A549 (cell line): ENCODE measurements at regions not wholly inside any gene's neighbourhood (a gene's known extent, or its start where the extent isn't known, plus 50 kb on each side); places are given as distances from the start of the nearest gene placed in this dataset.
A peak's percentile ranks its signal among the peaks of the same experiment; 100 is the strongest.

ENCODE experiments used
- ATAC-seq, 2 experiments: fragments of 200-7000 bp in 1 of 2; fragments of >200 bp in 1 of 2; cut with Nextera tagmentation in 1 of 2; cut with Tn5 transposase in 1 of 2; 3 replicates each; pipeline versions ENCODE4 v1.8.0 to v1.9.1; 2018 to 2020; ENCODE audit warnings: mild to moderate bottlenecking in 1 of 2, moderate library complexity in 1 of 2
- CTCF ChIA-PET: fragments of 300-600 bp; sonication (Branson Sonifier 250); formaldehyde crosslinking; extraction: SDS; loops from one replicate; lab custom pipeline; 2021; ENCODE audit warnings: antibody characterized with exemption, inconsistent platforms; lab: Yijun Ruan, JAX
- POLR2A ChIA-PET: fragments of 350-600 bp; formaldehyde crosslinking; extraction: SDS; loops from one replicate; lab custom pipeline; 2021; ENCODE audit warnings: antibody characterized with exemption, inconsistent platforms; lab: Yijun Ruan, JAX
- DNase-seq, 2 experiments: peaks; one replicate each; pipeline versions ENCODE4 v3.0.0 to v3.0.0-alpha.2; 2011 to 2016; ENCODE audit warnings: low read depth in 1 of 2, low spot score in 1 of 2
- FAIRE-seq: peaks from 2 replicates; lab custom pipeline; 2011; peaks lifted over from hg19 to GRCh38; lab: Jason Lieb, UNC
- H3K27ac ChIP-seq, 2 experiments: fragments of >200 bp; sonication (Bioruptor Twin); formaldehyde crosslinking; 3 replicates each; pipeline ENCODE4 v1.5.1; 2016 to 2017
- H3K4me1 ChIP-seq: fragments of >200 bp; sonication (Bioruptor Twin); formaldehyde crosslinking; 3 replicates; pipeline ENCODE4 v1.6.1; 2016
- H3K4me2 ChIP-seq: fragments of >200 bp; sonication (Bioruptor Twin); formaldehyde crosslinking; 3 replicates; pipeline ENCODE4 v1.6.1; 2016
- H3K4me3 ChIP-seq: fragments of >200 bp; sonication (Bioruptor Twin); formaldehyde crosslinking; 3 replicates; pipeline ENCODE4 v1.5.1; 2016
- H3K9me3 ChIP-seq: fragments of >200 bp; sonication (Bioruptor Twin); formaldehyde crosslinking; 3 replicates; pipeline ENCODE4 v1.6.1; 2016
- BHLHE40 ChIP-seq: IDR thresholded peaks from 2 replicates; pipeline ENCODE4 v1.6.1; 2012; ENCODE audit warnings: low read depth, low read length, inconsistent platforms
- CHD2 ChIP-seq: fragments of 150-350 bp; IDR thresholded peaks from 2 replicates; pipeline ENCODE4 v1.6.1; 2014; ENCODE audit warnings: low read length; ENCODE audit not compliant: partially characterized antibody
- CHD4 ChIP-seq: fragments of 200-600 bp; sonication (generic); IDR thresholded peaks from 2 replicates; pipeline ENCODE4 v1.6.1; 2016; ENCODE audit warnings: antibody characterized with exemption, mild to moderate bottlenecking, borderline replicate concordance
- EHMT2 ChIP-seq: fragments of 200-600 bp; sonication (generic); IDR thresholded peaks from 2 replicates; pipeline ENCODE4 v1.6.1; 2016; ENCODE audit warnings: antibody characterized with exemption, low read depth, mild to moderate bottlenecking, moderate library complexity
- EP300 ChIP-seq, 2 experiments: fragments of >200 bp; sonication (Bioruptor Twin); formaldehyde crosslinking; IDR thresholded peaks; 2 replicates in 1 of 2; 3 replicates in 1 of 2; pipeline ENCODE4 v1.6.1; 2016 to 2017
- FOSB ChIP-seq: fragments of 250-450 bp; sonication (Bioruptor Pico); IDR thresholded peaks from 2 replicates; pipeline ENCODE4 v1.5.0; 2020; ENCODE audit warnings: mild to moderate bottlenecking, moderate library complexity
- HDAC2 ChIP-seq: fragments of 200-600 bp; sonication (generic); IDR thresholded peaks from 2 replicates; pipeline ENCODE4 v1.6.1; 2016
- HOXB13 ChIP-seq: fragments of 250-450 bp; sonication (Bioruptor Pico); IDR thresholded peaks from 2 replicates; pipeline ENCODE4 v1.5.0; 2020; ENCODE audit warnings: low read depth, mild to moderate bottlenecking, moderate library complexity
- KDM1A ChIP-seq: fragments of 200-600 bp; sonication (generic); IDR thresholded peaks from 2 replicates; pipeline ENCODE4 v1.6.1; 2016; ENCODE audit warnings: low read depth, mild to moderate bottlenecking
- MAZ ChIP-seq: fragments of 150-350 bp; IDR thresholded peaks from 2 replicates; pipeline ENCODE4 v1.6.1; 2014; ENCODE audit warnings: antibody characterized with exemption, low read depth, low read length, borderline replicate concordance
- MYC ChIP-seq: IDR thresholded peaks from 2 replicates; pipeline ENCODE4 v1.6.1; 2012; ENCODE audit warnings: mild to moderate bottlenecking, inconsistent platforms, low read length, improper control_type of control experiment, borderline replicate concordance
- NFE2L2 ChIP-seq: fragments of 150-350 bp; conservative IDR thresholded peaks from 2 replicates; pipeline ENCODE4 v1.6.1; 2014; ENCODE audit warnings: low read length
- PHF8 ChIP-seq: fragments of 200-600 bp; sonication (generic); IDR thresholded peaks from 2 replicates; pipeline ENCODE4 v1.6.1; 2016; ENCODE audit warnings: low read depth, mild to moderate bottlenecking, antibody characterized with exemption, moderate library complexity, borderline replicate concordance
- RAD21 ChIP-seq, 2 experiments: fragments of >200 bp in 1 of 2; sonication (Bioruptor Twin) in 1 of 2; formaldehyde crosslinking in 1 of 2; IDR thresholded peaks in 1 of 2; conservative IDR thresholded peaks in 1 of 2; 2 replicates in 1 of 2; 3 replicates in 1 of 2; pipeline ENCODE4 v1.6.1; 2012 to 2018; ENCODE audit warnings: inconsistent platforms in 1 of 2
- RFX5 ChIP-seq: fragments of 450-650 bp; IDR thresholded peaks from 2 replicates; pipeline ENCODE4 v1.7.1; 2014; ENCODE audit warnings: antibody characterized with exemption, mild to moderate bottlenecking, moderate library complexity
- RNF2 ChIP-seq: fragments of 200-600 bp; sonication (generic); IDR thresholded peaks from 2 replicates; pipeline ENCODE4 v1.6.1; 2016; ENCODE audit warnings: low read depth, mild to moderate bottlenecking, antibody characterized with exemption, moderate library complexity, borderline replicate concordance
- SREBF2 ChIP-seq: fragments of 450-650 bp; IDR thresholded peaks from 2 replicates; pipeline ENCODE4 v1.6.1; 2014; ENCODE audit warnings: mild to moderate bottlenecking, moderate library complexity
- ZC3H11A ChIP-seq: fragments of 450-650 bp; IDR thresholded peaks from 2 replicates; pipeline ENCODE4 v1.6.1; 2014; ENCODE audit warnings: antibody characterized with exemption, mild to moderate bottlenecking
- WGBS: methylation state at CpG from one replicate; pipeline ENCODE4 v1.1.6; 2017; ENCODE audit errors: missing lambda C conversion rate; 5-methylcytosine and 5-hydroxymethylcytosine counted together
- TF ChIP-seq, protein P1 (sequence below): fragments of 200-600 bp; sonication (generic); IDR thresholded peaks from 2 replicates; pipeline ENCODE4 v1.6.1; 2016; ENCODE audit warnings: antibody characterized with exemption, mild to moderate bottlenecking, moderate library complexity
- TF ChIP-seq, protein P2 (sequence below): IDR thresholded peaks from 2 replicates; pipeline ENCODE4 v1.6.1; 2012; ENCODE audit warnings: low read depth, borderline replicate concordance
- TF ChIP-seq, protein P3 (sequence below): IDR thresholded peaks from 2 replicates; pipeline ENCODE4 v1.6.1; 2012
- TF ChIP-seq, protein P4 (sequence below): fragments of 150-350 bp; IDR thresholded peaks from 2 replicates; pipeline ENCODE4 v1.6.1; 2014; ENCODE audit warnings: low read depth, mild to moderate bottlenecking, low read length
- TF ChIP-seq, protein P5 (sequence below): fragments of 450-650 bp; IDR thresholded peaks from 2 replicates; pipeline ENCODE4 v1.6.1; 2014; ENCODE audit warnings: antibody characterized with exemption
- TF ChIP-seq, protein P6 (sequence below): fragments of >200 bp; sonication (Bioruptor Twin); formaldehyde crosslinking; IDR thresholded peaks from 3 replicates; pipeline ENCODE4 v1.6.1; 2016
- TF ChIP-seq, protein P7 (sequence below): fragments of >200 bp; sonication (Bioruptor Twin); formaldehyde crosslinking; IDR thresholded peaks from 2 replicates; pipeline ENCODE4 v1.6.1; 2016

DNA sequence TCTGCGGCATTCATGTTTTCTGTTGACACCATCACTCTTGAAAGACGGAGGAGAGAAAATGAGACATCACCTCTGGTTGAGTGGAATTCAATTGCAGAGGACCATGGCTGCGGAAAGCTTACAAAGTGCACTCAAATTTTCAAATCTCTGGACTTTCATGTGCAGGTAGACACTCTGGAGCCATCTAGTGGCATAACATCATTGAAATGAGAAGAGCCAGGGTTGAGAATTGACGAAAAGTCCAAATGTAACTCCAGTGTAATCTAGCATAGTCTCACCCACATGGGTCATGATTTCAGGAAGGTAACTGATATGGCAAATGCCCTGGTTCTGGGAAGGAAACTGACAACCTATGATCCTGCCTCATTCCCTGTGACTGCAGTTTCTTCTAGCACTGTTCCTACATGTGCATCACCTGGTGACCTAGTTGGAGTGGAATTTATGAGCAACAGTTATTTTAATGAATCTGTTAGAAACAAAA lies 687.8 kb downstream of the KCNA4 start (continued):
- TF ChIP-seq, protein P1, sequence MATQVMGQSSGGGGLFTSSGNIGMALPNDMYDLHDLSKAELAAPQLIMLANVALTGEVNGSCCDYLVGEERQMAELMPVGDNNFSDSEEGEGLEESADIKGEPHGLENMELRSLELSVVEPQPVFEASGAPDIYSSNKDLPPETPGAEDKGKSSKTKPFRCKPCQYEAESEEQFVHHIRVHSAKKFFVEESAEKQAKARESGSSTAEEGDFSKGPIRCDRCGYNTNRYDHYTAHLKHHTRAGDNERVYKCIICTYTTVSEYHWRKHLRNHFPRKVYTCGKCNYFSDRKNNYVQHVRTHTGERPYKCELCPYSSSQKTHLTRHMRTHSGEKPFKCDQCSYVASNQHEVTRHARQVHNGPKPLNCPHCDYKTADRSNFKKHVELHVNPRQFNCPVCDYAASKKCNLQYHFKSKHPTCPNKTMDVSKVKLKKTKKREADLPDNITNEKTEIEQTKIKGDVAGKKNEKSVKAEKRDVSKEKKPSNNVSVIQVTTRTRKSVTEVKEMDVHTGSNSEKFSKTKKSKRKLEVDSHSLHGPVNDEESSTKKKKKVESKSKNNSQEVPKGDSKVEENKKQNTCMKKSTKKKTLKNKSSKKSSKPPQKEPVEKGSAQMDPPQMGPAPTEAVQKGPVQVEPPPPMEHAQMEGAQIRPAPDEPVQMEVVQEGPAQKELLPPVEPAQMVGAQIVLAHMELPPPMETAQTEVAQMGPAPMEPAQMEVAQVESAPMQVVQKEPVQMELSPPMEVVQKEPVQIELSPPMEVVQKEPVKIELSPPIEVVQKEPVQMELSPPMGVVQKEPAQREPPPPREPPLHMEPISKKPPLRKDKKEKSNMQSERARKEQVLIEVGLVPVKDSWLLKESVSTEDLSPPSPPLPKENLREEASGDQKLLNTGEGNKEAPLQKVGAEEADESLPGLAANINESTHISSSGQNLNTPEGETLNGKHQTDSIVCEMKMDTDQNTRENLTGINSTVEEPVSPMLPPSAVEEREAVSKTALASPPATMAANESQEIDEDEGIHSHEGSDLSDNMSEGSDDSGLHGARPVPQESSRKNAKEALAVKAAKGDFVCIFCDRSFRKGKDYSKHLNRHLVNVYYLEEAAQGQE, result no peak
- TF ChIP-seq, protein P2, sequence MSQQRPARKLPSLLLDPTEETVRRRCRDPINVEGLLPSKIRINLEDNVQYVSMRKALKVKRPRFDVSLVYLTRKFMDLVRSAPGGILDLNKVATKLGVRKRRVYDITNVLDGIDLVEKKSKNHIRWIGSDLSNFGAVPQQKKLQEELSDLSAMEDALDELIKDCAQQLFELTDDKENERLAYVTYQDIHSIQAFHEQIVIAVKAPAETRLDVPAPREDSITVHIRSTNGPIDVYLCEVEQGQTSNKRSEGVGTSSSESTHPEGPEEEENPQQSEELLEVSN, result no peak
- TF ChIP-seq BHLHE40, result no peak
- TF ChIP-seq, protein P3, sequence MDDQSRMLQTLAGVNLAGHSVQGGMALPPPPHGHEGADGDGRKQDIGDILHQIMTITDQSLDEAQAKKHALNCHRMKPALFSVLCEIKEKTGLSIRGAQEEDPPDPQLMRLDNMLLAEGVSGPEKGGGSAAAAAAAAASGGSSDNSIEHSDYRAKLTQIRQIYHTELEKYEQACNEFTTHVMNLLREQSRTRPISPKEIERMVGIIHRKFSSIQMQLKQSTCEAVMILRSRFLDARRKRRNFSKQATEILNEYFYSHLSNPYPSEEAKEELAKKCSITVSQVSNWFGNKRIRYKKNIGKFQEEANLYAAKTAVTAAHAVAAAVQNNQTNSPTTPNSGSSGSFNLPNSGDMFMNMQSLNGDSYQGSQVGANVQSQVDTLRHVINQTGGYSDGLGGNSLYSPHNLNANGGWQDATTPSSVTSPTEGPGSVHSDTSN, result no peak

DNA sequence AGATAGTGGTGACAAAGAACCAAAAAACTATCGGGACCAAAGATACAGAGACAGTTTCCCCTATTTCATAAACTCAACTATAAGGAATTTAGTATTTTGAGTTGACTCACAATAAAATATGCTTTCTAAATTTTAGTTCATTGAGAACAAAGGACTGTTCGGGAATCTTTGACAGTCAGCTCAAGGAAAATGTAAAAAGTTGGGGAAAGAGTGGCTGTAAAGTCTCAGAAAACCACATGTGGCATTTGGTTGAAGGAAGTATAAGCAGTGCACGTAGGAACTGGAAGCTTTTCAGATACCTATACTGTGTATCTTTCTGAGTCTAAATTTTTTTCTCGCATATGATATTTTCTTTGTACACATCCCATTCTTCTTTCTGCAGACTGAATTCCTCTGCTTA lies 688.9 kb downstream of the KCNA4 start:
- WGBS, result 94% methylated on average over 4 of the region's 4 CpGs
- CTCF ChIA-PET, result interaction anchor here (1.0 to 3.5 kb wide), 16 partner anchors 8 to 1632 kb away, joined by 3 to 22 read pairs (median 8); partner anchors contain the start of gene BDNF
- Histone ChIP-seq H3K4me2 (no peak overlapping the region), H3K27ac (peak overlapping the region; percentile 52 to 83), H3K9me3 (peaks cover 8% of the 10 kb centered on the region; the same call in 2 of the 3 replicates), H3K4me3 (no peak overlapping the region), H3K4me1 (peaks cover 14% of the 10 kb centered on the region)
- TF ChIP-seq RFX5 (no peak), MYC (no peak), HDAC2 (no peak), RNF2 (no peak), SREBF2 (no peak)
- TF ChIP-seq, protein P4, sequence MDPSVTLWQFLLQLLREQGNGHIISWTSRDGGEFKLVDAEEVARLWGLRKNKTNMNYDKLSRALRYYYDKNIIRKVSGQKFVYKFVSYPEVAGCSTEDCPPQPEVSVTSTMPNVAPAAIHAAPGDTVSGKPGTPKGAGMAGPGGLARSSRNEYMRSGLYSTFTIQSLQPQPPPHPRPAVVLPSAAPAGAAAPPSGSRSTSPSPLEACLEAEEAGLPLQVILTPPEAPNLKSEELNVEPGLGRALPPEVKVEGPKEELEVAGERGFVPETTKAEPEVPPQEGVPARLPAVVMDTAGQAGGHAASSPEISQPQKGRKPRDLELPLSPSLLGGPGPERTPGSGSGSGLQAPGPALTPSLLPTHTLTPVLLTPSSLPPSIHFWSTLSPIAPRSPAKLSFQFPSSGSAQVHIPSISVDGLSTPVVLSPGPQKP, result no peak
- TF ChIP-seq, protein P5, sequence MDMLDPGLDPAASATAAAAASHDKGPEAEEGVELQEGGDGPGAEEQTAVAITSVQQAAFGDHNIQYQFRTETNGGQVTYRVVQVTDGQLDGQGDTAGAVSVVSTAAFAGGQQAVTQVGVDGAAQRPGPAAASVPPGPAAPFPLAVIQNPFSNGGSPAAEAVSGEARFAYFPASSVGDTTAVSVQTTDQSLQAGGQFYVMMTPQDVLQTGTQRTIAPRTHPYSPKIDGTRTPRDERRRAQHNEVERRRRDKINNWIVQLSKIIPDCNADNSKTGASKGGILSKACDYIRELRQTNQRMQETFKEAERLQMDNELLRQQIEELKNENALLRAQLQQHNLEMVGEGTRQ, result no peak
- FAIRE-seq, result no peak
- POLR2A ChIA-PET, result no interaction called here
- no peak for ATAC-seq
- no peak for DNase-seq

DNA sequence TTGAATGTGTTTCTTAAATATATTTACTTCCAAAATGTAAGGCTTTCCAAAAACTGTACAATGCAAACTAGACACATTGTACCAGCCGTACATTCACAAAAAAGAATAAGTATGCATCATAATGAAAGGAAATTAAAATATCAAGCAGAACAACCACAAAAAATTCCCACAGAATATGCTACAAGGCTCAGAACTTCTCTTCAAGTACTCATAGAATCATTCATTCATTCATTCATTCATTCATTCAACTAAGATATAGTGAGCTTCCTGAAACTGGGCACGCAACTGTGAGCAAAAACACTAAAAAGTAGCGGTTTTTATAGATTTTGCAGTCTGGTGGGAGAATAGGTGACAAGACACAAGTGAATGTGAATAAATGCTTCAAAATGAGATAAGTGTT lies 690.1 kb downstream of the KCNA4 start:
- Histone ChIP-seq H3K9me3 (peaks cover 7% of the 10 kb centered on the region; the same call in 2 of the 3 replicates), H3K4me1 (peaks cover 14% of the 10 kb centered on the region), H3K4me2 (no peak overlapping the region), H3K4me3 (no peak overlapping the region), H3K27ac (peak overlapping the region in 1 of 2 experiments; percentile 83; a peak in 3 of 6 replicates)
- DNase-seq, result no peak
- ChIA-PET POLR2A (no interaction called here), CTCF (interaction anchor here (2.7 kb wide), 1 partner anchor 1625 kb away, joined by 6 read pairs; no protein-coding TSS in a partner anchor)
- FAIRE-seq, result no peak
- 93% methylated on average over 3 of the region's 3 CpGs for WGBS
- ATAC-seq, result no peak
- TF ChIP-seq HOXB13 (CRISPR knock-in tag) (no peak), KDM1A (no peak), PHF8 (no peak), ZC3H11A (no peak), HDAC2 (no peak), CHD2 (no peak), NFE2L2 (no peak), EP300 (IDR thresholded peaks at IDR 0.05) (no peak), MAZ (no peak), CHD4 (no peak), RAD21 (conservative IDR thresholded peaks at IDR 0.05 in 1 of 2, IDR thresholded peaks at IDR 0.05 in 1 of 2) (no peak), FOSB (CRISPR knock-in tag) (no peak), EHMT2 (no peak)
- TF ChIP-seq, protein P6, sequence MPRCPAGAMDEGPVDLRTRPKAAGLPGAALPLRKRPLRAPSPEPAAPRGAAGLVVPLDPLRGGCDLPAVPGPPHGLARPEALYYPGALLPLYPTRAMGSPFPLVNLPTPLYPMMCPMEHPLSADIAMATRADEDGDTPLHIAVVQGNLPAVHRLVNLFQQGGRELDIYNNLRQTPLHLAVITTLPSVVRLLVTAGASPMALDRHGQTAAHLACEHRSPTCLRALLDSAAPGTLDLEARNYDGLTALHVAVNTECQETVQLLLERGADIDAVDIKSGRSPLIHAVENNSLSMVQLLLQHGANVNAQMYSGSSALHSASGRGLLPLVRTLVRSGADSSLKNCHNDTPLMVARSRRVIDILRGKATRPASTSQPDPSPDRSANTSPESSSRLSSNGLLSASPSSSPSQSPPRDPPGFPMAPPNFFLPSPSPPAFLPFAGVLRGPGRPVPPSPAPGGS, result no peak
- TF ChIP-seq, protein P7, sequence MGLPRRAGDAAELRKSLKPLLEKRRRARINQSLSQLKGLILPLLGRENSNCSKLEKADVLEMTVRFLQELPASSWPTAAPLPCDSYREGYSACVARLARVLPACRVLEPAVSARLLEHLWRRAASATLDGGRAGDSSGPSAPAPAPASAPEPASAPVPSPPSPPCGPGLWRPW, result no peak
